Lung (tissue), 11 donors: ENCODE measurements at regions not wholly inside any gene's neighbourhood (a gene's known extent, or its start where the extent isn't known, plus 50 kb on each side); places are given as distances from the start of the nearest gene placed in this dataset.

ENCODE experiments used
- ATAC-seq: fragments of 200-7000 bp; cut with Tn5 transposase; one replicate; pipeline ENCODE4 v1.9.1; 2020; ENCODE audit warnings: moderate number of reproducible peaks; ENCODE audit not compliant: insufficient read depth, low FRiP score
- DNase-seq, 3 donors: peaks; one replicate each; pipeline ENCODE4 v3.0.0-alpha.2; 2013 to 2017
- H3K27ac ChIP-seq, 2 donors: one replicate each; pipeline ENCODE4 v1.5.1; 2013; ENCODE audit warnings: mild to moderate bottlenecking in 2 of 2, moderate library complexity in 2 of 2, control low read depth in 1 of 2, inconsistent platforms in 1 of 2, low read depth in 1 of 2, low read length in 1 of 2
- H3K27me3 ChIP-seq, 3 donors: one replicate each; pipeline ENCODE4 v1.5.1; 2013; ENCODE audit warnings: low read length in 2 of 3; ENCODE audit not compliant: control insufficient read depth in 3 of 3, insufficient read depth in 3 of 3
- H3K36me3 ChIP-seq, 4 donors: one replicate each; pipeline ENCODE4 v1.5.1; 2013; ENCODE audit warnings: low read length in 4 of 4, mild to moderate bottlenecking in 1 of 4, moderate library complexity in 1 of 4; ENCODE audit not compliant: control insufficient read depth in 4 of 4, insufficient read depth in 4 of 4
- H3K4me1 ChIP-seq, 5 donors: one replicate each; pipeline ENCODE4 v1.5.1; 2013; ENCODE audit warnings: low read length in 5 of 5, mild to moderate bottlenecking in 2 of 5, moderate library complexity in 1 of 5; ENCODE audit not compliant: control insufficient read depth in 5 of 5, insufficient read depth in 5 of 5
- H3K4me3 ChIP-seq: one replicate; pipeline ENCODE4 v1.5.1; 2013; ENCODE audit warnings: mild to moderate bottlenecking, control low read depth, moderate library complexity
- H3K9ac ChIP-seq, 2 donors: one replicate each; pipeline ENCODE4 v1.5.1; 2013; ENCODE audit warnings: low read length in 2 of 2, control low read depth in 1 of 2; ENCODE audit not compliant: insufficient read depth in 1 of 2
- H3K9me3 ChIP-seq, 4 donors: one replicate each; pipeline ENCODE4 v1.5.1; 2013; ENCODE audit warnings: low read length in 3 of 4, mild to moderate bottlenecking in 1 of 4, moderate library complexity in 1 of 4; ENCODE audit not compliant: control insufficient read depth in 4 of 4, insufficient read depth in 3 of 4
- WGBS, 2 donors: extraction: QIAGEN DNeasy Blood & Tissue Kit; methylation state at CpG; one replicate each; pipeline ENCODE4 v1.1.7; 2013; 5-methylcytosine and 5-hydroxymethylcytosine counted together
- TF ChIP-seq, protein P1 (sequence below): IDR thresholded peaks from 2 replicates; pipeline ENCODE4 v1.5.1; 2012; ENCODE audit warnings: mild to moderate bottlenecking; ENCODE audit errors: control extremely low read depth, extremely low read depth
- donor health status: control.
- donor health status: control.
- donor health status: Bipolar disorder and iron deficiency.
- donor health status: healthy.
- donor health status: DM: yes; HTN: yes; CAD: no.

- WGBS, 2 donors, result 79 to 83% methylated on average over 5 of the region's 5 CpGs
- DNase-seq, result no peak
- Histone ChIP-seq H3K9ac (no peak overlapping the region), H3K9me3 (no peaks in the 10 kb centered on the region), H3K27me3 (no peaks in the 10 kb centered on the region), H3K4me3 (no peak overlapping the region), H3K36me3 (no peaks in the 10 kb centered on the region), H3K27ac (no peak overlapping the region), H3K4me1 (no peaks in the 10 kb centered on the region)
- TF ChIP-seq, protein P1, sequence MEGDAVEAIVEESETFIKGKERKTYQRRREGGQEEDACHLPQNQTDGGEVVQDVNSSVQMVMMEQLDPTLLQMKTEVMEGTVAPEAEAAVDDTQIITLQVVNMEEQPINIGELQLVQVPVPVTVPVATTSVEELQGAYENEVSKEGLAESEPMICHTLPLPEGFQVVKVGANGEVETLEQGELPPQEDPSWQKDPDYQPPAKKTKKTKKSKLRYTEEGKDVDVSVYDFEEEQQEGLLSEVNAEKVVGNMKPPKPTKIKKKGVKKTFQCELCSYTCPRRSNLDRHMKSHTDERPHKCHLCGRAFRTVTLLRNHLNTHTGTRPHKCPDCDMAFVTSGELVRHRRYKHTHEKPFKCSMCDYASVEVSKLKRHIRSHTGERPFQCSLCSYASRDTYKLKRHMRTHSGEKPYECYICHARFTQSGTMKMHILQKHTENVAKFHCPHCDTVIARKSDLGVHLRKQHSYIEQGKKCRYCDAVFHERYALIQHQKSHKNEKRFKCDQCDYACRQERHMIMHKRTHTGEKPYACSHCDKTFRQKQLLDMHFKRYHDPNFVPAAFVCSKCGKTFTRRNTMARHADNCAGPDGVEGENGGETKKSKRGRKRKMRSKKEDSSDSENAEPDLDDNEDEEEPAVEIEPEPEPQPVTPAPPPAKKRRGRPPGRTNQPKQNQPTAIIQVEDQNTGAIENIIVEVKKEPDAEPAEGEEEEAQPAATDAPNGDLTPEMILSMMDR, result no peak
- no peak for ATAC-seq
Measured at GRCh38 chr6:141426400-141426980, 706.2 kb upstream of the GJE1 start.

DNA sequence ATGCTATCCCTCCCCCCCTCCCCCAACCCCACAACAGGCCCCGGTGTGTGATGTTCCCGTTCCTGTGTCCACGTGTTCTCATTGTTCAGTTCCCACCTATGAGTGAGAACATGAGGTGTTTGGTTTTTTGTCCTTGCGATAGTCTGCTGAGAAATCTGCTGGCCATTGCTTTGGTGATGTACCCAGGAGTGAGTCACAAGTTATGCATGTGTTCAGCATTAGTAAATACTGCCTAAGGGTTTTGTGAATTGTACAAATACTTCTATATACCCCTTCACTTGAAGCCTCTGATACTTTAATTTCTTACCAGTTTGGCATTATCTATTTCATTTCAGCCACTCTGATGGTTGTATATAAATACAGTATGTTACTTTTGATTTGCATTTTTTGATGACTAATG, 711.3 kb upstream of the GJE1 start:
- TF ChIP-seq, protein P1, result no peak
- Histone ChIP-seq H3K9me3 (no peaks in the 10 kb centered on the region), H3K27me3 (no peaks in the 10 kb centered on the region), H3K36me3 (no peaks in the 10 kb centered on the region), H3K4me1 (no peaks in the 10 kb centered on the region), H3K4me3 (no peak overlapping the region), H3K27ac (no peak overlapping the region), H3K9ac (no peak overlapping the region)
- ATAC-seq, result no peak
- no peak for DNase-seq
- 85 to 95% methylated on average over 4 of the region's 4 CpGs for WGBS, 2 donors

GRCh38 chr6:141418076-141418475, 714.6 kb upstream of the GJE1 start:
- Histone ChIP-seq H3K27me3 (no peaks in the 10 kb centered on the region), H3K9ac (no peak overlapping the region), H3K4me3 (no peak overlapping the region), H3K36me3 (no peaks in the 10 kb centered on the region), H3K4me1 (no peaks in the 10 kb centered on the region), H3K9me3 (no peaks in the 10 kb centered on the region), H3K27ac (no peak overlapping the region)
- no peak for DNase-seq
- WGBS, 2 donors, result 92 to 95% methylated on average over 7 of the region's 7 CpGs
- TF ChIP-seq, protein P1, result no peak
- no peak for ATAC-seq

DNA sequence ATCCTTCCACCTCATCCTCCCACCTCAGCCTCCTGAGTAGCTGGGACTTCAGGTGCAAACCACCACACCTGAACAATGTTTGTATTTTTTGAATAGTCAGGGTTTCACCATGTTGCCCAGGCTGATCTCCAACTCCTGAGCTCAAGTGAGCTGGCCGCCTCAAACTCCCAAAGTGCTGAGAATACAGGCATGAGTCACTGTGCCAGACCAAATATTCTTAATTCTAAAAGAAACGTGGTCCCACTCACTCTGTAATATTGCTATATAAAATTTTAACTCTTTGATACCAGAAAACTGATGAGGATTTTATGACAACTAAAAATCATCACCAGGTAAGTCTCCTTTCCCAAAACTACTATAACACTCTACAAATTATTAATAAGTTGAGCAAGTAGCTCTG, 716.8 kb upstream of the GJE1 start:
- ATAC-seq (no peak), DNase-seq (no peak)
- no peak overlapping the region for H3K4me3 ChIP-seq
- H3K27me3 ChIP-seq, result no peaks in the 10 kb centered on the region
- H3K27ac ChIP-seq, result no peak overlapping the region
- H3K9ac ChIP-seq, result no peak overlapping the region
- no peaks in the 10 kb centered on the region for H3K9me3 ChIP-seq
- 55 to 72% methylated on average over 2 of the region's 2 CpGs for WGBS, 2 donors
- no peaks in the 10 kb centered on the region for H3K4me1 ChIP-seq
- TF ChIP-seq, protein P1, result no peak
- H3K36me3 ChIP-seq, result no peaks in the 10 kb centered on the region
